ENCODE measurements at regions not wholly inside any gene's neighbourhood (a gene's known extent, or its start where the extent isn't known, plus 50 kb on each side); places are given as distances from the start of the nearest gene placed in this dataset.
"Not testable (repeated sequence)": the region's sequence is repeated elsewhere in the genome, so short reads cannot be mapped to it uniquely, and the experiment has no call there.

DNA sequence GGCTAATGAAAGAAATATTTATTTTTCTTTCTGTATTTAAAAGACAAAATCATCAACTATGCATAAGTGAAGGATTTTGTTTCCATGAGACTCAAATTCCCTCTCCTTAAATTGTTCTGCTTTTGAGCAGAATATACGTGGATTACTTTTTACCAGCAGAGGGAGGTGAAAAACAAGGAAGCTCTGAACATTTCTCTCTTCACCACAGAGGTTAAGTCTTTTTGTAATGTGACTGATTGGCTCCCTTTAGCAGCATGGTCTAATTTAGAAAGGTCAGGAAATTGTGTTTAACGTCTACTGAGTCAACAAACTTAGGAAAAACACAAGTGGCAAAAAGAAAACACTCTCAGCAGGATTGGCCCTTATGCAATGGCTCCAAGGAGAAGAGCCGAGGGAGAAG is 55.1 kb upstream of the F9 start:
- DNase-seq (ENCODE audit: low read depth): no peak
- no peak overlapping the region for H3K4me3 ChIP-seq (ENCODE audit: low read depth, low read length)
- no peak for TF ChIP-seq CTCF (IDR thresholded peaks at IDR 0.05; ENCODE audit: low read depth, low read length, missing control alignments)

DNA sequence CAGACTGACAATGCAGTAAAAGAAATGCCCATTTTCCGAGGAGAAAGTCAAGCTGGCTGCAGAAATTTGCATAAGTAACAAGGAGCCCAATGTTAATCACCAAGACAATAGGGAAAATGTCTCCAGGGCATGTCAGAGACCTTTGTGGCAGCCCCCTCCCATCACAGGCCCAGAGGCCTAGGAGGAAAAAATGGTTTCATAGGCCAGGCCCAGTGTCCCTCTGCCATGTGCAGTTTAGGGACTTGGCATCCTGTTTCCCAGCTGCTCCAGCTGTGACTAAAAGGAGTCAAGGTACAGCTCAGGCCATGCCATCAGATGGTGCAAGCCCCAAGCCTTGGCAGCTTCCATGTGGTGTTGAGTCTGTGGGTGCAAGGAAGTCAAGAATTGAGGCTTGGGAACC is 68.6 kb upstream of the F9 start:
- not testable (repeated sequence) for DNase-seq (ENCODE audit: low read depth); H3K4me3 ChIP-seq (ENCODE audit: low read depth, low read length)

DNA sequence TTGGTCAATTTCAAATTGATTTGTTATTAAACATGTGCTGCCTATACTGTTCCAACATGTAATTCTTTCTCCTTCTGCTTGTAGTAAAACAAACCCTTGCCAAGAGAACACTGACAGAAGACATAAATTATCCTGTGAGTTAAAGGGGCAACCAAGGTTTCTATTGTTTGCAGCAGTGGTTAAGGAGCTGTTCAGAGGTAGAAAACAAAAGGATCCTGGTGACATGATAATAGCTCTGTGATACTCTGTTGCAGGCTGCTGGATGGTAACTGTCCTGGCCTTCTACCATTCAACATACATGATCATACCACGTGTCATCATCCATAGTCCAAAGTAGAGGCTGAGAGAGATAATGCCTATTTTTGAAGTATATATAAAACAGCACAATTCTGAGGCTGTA is 75.8 kb upstream of the F9 start:
- no peak for TF ChIP-seq CTCF (IDR thresholded peaks at IDR 0.05; ENCODE audit: low read depth, low read length, missing control alignments)
- DNase-seq (ENCODE audit: low read depth): no peak
- no peak overlapping the region for H3K4me3 ChIP-seq (ENCODE audit: low read depth, low read length)

DNA sequence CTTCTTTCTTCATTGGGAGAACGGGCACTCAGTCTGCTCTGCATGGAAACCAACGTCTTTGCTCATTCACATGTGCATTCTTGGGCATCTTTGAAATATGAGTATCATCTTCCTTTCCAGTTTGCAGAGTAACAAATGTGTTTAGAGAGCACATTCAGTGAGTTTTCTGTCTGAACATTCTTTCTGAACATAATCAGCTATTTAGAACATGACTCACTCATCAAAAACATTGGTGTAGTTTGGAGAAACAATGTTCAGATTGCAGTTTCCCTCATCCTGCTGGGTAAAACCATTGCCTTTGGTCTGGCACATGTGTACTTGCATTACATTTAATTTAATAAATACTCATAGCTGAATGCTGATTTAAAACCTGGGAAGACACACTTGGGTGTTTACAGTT is 81.5 kb upstream of the F9 start:
- no peak for TF ChIP-seq CTCF (IDR thresholded peaks at IDR 0.05; ENCODE audit: low read depth, low read length, missing control alignments)
- no peak for DNase-seq (ENCODE audit: low read depth)
- H3K4me3 ChIP-seq (ENCODE audit: low read depth, low read length): no peak overlapping the region

DNA sequence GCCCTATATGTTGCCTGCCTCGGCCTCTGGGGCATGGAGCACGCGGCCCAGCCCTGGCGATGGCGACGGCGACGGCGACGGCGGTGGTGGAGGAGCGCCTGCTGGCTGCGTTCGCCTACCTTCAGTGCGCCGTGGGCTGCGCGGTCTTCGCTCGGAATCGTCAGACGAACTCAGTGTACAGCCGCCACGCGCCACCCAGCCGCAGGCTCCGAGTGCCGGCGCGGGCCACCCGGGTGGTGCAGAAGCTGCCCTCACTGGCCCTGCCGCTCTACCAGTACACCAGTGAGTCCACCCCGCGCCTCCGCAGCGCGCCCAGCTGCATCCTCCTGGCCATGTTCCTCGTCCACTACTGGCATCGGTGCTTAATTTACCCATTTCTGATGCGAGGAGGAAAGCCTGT is 83.7 kb upstream of the F9 start:
- DNase-seq (ENCODE audit: low read depth): no peak
- TF ChIP-seq CTCF (IDR thresholded peaks at IDR 0.05; ENCODE audit: low read depth, low read length, missing control alignments): no peak

GRCh38 chrX:139429913-139430312 is 100.6 kb upstream of the F9 start:
- no peak overlapping the region for H3K4me3 ChIP-seq (ENCODE audit: low read depth, low read length)
- DNase-seq (ENCODE audit: low read depth): no peak
- TF ChIP-seq CTCF (IDR thresholded peaks at IDR 0.05; ENCODE audit: low read depth, low read length, missing control alignments): no peak

More for the DNA sequence above, 83.7 kb upstream of the F9 start:
- H3K4me3 ChIP-seq (ENCODE audit: low read depth, low read length): no peak overlapping the region

DNA sequence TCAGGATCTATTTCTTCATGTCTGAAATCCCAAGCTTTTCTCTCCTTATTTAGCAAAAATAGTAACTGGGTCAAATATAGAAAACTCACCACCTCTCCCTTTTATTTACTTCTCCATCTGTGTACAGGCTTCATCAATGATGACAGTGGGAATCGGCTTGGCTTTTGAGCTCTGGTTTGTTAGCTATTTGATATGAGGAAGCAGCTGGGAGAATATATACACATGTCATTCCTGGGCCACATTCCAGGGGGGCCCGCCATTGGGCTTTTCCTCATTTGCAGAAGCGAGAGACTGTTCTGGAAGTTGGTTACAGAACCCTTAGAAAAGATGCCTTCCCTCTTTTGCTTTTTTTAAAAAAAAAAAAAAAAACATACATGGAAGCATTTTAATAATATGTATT is 107.4 kb upstream of the F9 start:
- H3K4me3 ChIP-seq (ENCODE audit: low read depth, low read length): no peak overlapping the region
- DNase-seq (ENCODE audit: low read depth): no peak
- TF ChIP-seq CTCF (IDR thresholded peaks at IDR 0.05; ENCODE audit: low read depth, low read length, missing control alignments): no peak

GRCh38 chrX:139398258-139398657 is 132.3 kb upstream of the F9 start:
- not testable (repeated sequence) for DNase-seq (ENCODE audit: low read depth); H3K4me3 ChIP-seq (ENCODE audit: low read depth, low read length)
